HepG2 (cell line): ENCODE measurements at regions not wholly inside any gene's neighbourhood (a gene's known extent, or its start where the extent isn't known, plus 50 kb on each side); places are given as distances from the start of the nearest gene placed in this dataset.

Source experiments
- ATAC-seq: fragments of 200-7000 bp; cut with Tn5 transposase; 3 replicates; pipeline ENCODE4 v1.9.1; 2020; ENCODE audit warnings: mild to moderate bottlenecking, moderate library complexity
- BruUV-seq: library from RNA; stranded (reverse); fragments of 400-500 nt; replicated peaks from 2 replicates; lab custom pipeline; 2021; lab: Mats Ljungman, UMichigan
- CTCF ChIA-PET: fragments of 300-600 bp; formaldehyde crosslinking; extraction: SDS; loops from one replicate; lab custom pipeline; 2021; ENCODE audit warnings: low total read pairs, inconsistent platforms, low intra/inter-chr PET ratio; lab: Yijun Ruan, JAX
- POLR2A ChIA-PET: fragments of 350-600 bp; sonication (Branson Sonifier 250); formaldehyde crosslinking; loops from one replicate; lab custom pipeline; 2020; ENCODE audit warnings: antibody characterized with exemption, inconsistent platforms; lab: Yijun Ruan, JAX
- DNase-seq: peaks from one replicate; pipeline ENCODE4 v3.0.0-alpha.2; 2015; ENCODE audit warnings: low spot score
- FAIRE-seq: peaks from 3 replicates; lab custom pipeline; 2011; peaks lifted over from hg19 to GRCh38; lab: Jason Lieb, UNC
- H2AFZ ChIP-seq: one replicate; pipeline ENCODE4 v1.6.1; 2011; ENCODE audit warnings: low read length, inconsistent platforms
- H3K27ac ChIP-seq: fragments of 300-600 bp; 3 replicates; pipeline ENCODE4 v1.8.0; 2011; ENCODE audit warnings: mixed run types, mild to moderate bottlenecking, mixed read lengths, low read length, inconsistent platforms; ENCODE audit not compliant: insufficient read depth; ENCODE audit errors: extremely low read length
- H3K27me3 ChIP-seq, 2 experiments: fragments of 200-600 bp in 1 of 2; 2 replicates in 1 of 2; 3 replicates in 1 of 2; pipeline versions ENCODE4 v1.6.0 to v1.8.0; 2011; ENCODE audit warnings: low read length in 2 of 2, mild to moderate bottlenecking in 2 of 2, moderate library complexity in 2 of 2, inconsistent platforms in 1 of 2; ENCODE audit not compliant: insufficient read depth in 2 of 2, control insufficient read depth in 1 of 2
- H3K36me3 ChIP-seq, 2 experiments: fragments of 200-600 bp in 1 of 2; replicated peaks in 1 of 2; 2 replicates in 1 of 2; 3 replicates in 1 of 2; pipeline versions ENCODE4 v1.5.1 to v1.8.0; 2011; ENCODE audit warnings: low read length in 2 of 2, inconsistent platforms in 1 of 2; ENCODE audit not compliant: insufficient read depth in 2 of 2, control insufficient read depth in 1 of 2
- H3K4me1 ChIP-seq: 2 replicates; pipeline ENCODE4 v1.5.1; 2012; ENCODE audit warnings: low read length, inconsistent platforms; ENCODE audit not compliant: insufficient read depth
- H3K4me2 ChIP-seq: 2 replicates; pipeline ENCODE4 v1.6.0; 2011; ENCODE audit warnings: low read depth, low read length, inconsistent platforms
- H3K4me3 ChIP-seq, 3 experiments: fragments of 200-600 bp in 1 of 3; sonication (generic), shearing (Covaris generic) in 1 of 3; replicated peaks in 1 of 3; 2 replicates each; pipeline ENCODE4 v1.5.1; 2011 to 2016; ENCODE audit warnings: low read length in 3 of 3, inconsistent platforms in 2 of 3, low read depth in 2 of 3, mild to moderate bottlenecking in 2 of 3, control low read depth in 1 of 3, mixed read lengths in 1 of 3; ENCODE audit not compliant: insufficient read depth in 1 of 3
- H3K79me2 ChIP-seq: one replicate; pipeline ENCODE4 v1.6.1; 2011; ENCODE audit warnings: low read length, inconsistent platforms; ENCODE audit not compliant: insufficient read depth
- H3K9ac ChIP-seq: 2 replicates; pipeline ENCODE4 v1.6.0; 2011; ENCODE audit warnings: mild to moderate bottlenecking, low read depth, low read length, inconsistent platforms; ENCODE audit not compliant: insufficient read depth
- H3K9me3 ChIP-seq: 2 replicates; pipeline ENCODE4 v1.5.1; 2012; ENCODE audit warnings: mild to moderate bottlenecking, low read length
- H4K20me1 ChIP-seq: 2 replicates; pipeline ENCODE4 v1.6.0; 2011; ENCODE audit warnings: inconsistent platforms, mild to moderate bottlenecking, low read length, moderate library complexity; ENCODE audit not compliant: insufficient read depth
- ATAD3A ChIP-seq: sonication (generic); formaldehyde crosslinking; IDR thresholded peaks from 2 replicates; pipeline ENCODE4 v1.4.0; 2020; ENCODE audit warnings: missing genetic modification reagents
- ATF7 ChIP-seq, 2 experiments: fragments of 450-650 bp in 1 of 2; sonication (generic) in 1 of 2; formaldehyde crosslinking in 1 of 2; IDR thresholded peaks; 2 replicates each; pipeline versions ENCODE4 v1.4.0 to v1.6.1; 2016 to 2020; ENCODE audit warnings: antibody characterized with exemption in 1 of 2, mild to moderate bottlenecking in 1 of 2, missing genetic modification reagents in 1 of 2
- DR1 ChIP-seq: sonication (generic); formaldehyde crosslinking; IDR thresholded peaks from 2 replicates; pipeline ENCODE4 v1.8.0; 2021; ENCODE audit warnings: mild to moderate bottlenecking, missing genetic modification reagents, inconsistent platforms
- FOXM1 ChIP-seq: sonication (generic); formaldehyde crosslinking; IDR thresholded peaks from 2 replicates; pipeline ENCODE4 v1.5.0; 2020; ENCODE audit warnings: missing genetic modification reagents
- HIC2 ChIP-seq: sonication (generic); formaldehyde crosslinking; IDR thresholded peaks from 2 replicates; pipeline ENCODE4 v1.9.0; 2022; ENCODE audit warnings: low read depth, missing genetic modification reagents
- HMGXB4 ChIP-seq, 2 experiments: sonication (generic) in 1 of 2; formaldehyde crosslinking in 1 of 2; IDR thresholded peaks; 2 replicates each; pipeline versions ENCODE4 v1.4.0 to v1.6.1; 2018 to 2020; ENCODE audit warnings: missing genetic modification reagents in 2 of 2, borderline replicate concordance in 1 of 2, low read depth in 1 of 2, mild to moderate bottlenecking in 1 of 2, missing biosample characterization in 1 of 2
- HNF1A ChIP-seq, 2 experiments: sonication (generic) in 1 of 2; formaldehyde crosslinking in 1 of 2; IDR thresholded peaks; 2 replicates each; pipeline versions ENCODE4 v1.4.0 to v1.6.1; 2016 to 2020; ENCODE audit warnings: borderline replicate concordance in 1 of 2, low read depth in 1 of 2, mild to moderate bottlenecking in 1 of 2, missing genetic modification reagents in 1 of 2
- MEF2D ChIP-seq: sonication (generic); formaldehyde crosslinking; IDR thresholded peaks from 2 replicates; pipeline ENCODE4 v1.5.1; 2020; ENCODE audit warnings: mild to moderate bottlenecking, missing genetic modification reagents
- SAP130 ChIP-seq: IDR thresholded peaks from 2 replicates; pipeline ENCODE4 v1.6.1; 2016; ENCODE audit warnings: low read depth
- TBX3 ChIP-seq: fragments of 450-650 bp; IDR thresholded peaks from 2 replicates; pipeline ENCODE4 v1.6.1; 2017; ENCODE audit warnings: antibody characterized with exemption, mild to moderate bottlenecking, inconsistent platforms, borderline replicate concordance
- ZFX ChIP-seq: sonication (generic); formaldehyde crosslinking; IDR thresholded peaks from 2 replicates; pipeline ENCODE4 v1.4.0; 2020; ENCODE audit warnings: mild to moderate bottlenecking, low read depth, missing genetic modification reagents, moderate library complexity
- ZNF12 ChIP-seq: sonication (generic); formaldehyde crosslinking; IDR thresholded peaks from 2 replicates; pipeline ENCODE4 v1.5.0; 2020; ENCODE audit warnings: missing genetic modification reagents
- ZNF282 ChIP-seq: fragments of 450-650 bp; IDR thresholded peaks from 2 replicates; pipeline ENCODE4 v1.6.1; 2018; ENCODE audit not compliant: partially characterized antibody
- ZNF382 ChIP-seq: sonication (generic); formaldehyde crosslinking; IDR thresholded peaks from 2 replicates; pipeline ENCODE4 v1.5.0; 2020; ENCODE audit warnings: missing genetic modification reagents, mild to moderate bottlenecking, borderline replicate concordance
- ZNF782 ChIP-seq: sonication (generic); formaldehyde crosslinking; IDR thresholded peaks from 2 replicates; pipeline ENCODE4 v1.4.0; 2020; ENCODE audit warnings: missing genetic modification reagents, mild to moderate bottlenecking, borderline replicate concordance
- WGBS: methylation state at CpG from one replicate; pipeline ENCODE4 v1.1.6; 2017; ENCODE audit warnings: low lambda C conversion rate; 5-methylcytosine and 5-hydroxymethylcytosine counted together
- in situ Hi-C: cut with HindIII; loops from 2 replicates; pipeline ENCODE4 v1.10.0; 2017; ENCODE audit warnings: low pct_unique_long_range_greater_than_20kb; ENCODE audit not compliant: extremely low pct_ligation_motif_present
- intact Hi-C: fragments of 100-400 bp; cut with micrococcal nuclease; formaldehyde crosslinking; loops from one replicate; pipeline ENCODE4 v1.10.0; 2022; ENCODE audit not compliant: unreplicated experiment

GRCh38 chr2:107511970-107512789 is 314.5 kb upstream of the RGPD4 start:
- FAIRE-seq = no peak
- H3K4me2 ChIP-seq = no peak overlapping the region
- WGBS = 5% methylated on average over 6 of the region's 6 CpGs
- no peaks in the 10 kb centered on the region for H4K20me1 ChIP-seq
- CTCF ChIA-PET = no interaction called here
- in situ Hi-C loops = no loop called here
- TF ChIP-seq DR1 = no peak
- TF ChIP-seq ZNF782 = no peak
- TF ChIP-seq ZNF12 (CRISPR knock-in tag) = no peak
- TF ChIP-seq SAP130 (CRISPR knock-in tag) = no peak
- TF ChIP-seq HNF1A (IDR thresholded peaks at IDR 0.05; ENCODE audit: low read depth) = no peak
- TF ChIP-seq HNF1A (CRISPR knock-in tag; IDR thresholded peaks at IDR 0.05; ENCODE audit: borderline replicate concordance) = no peak
- TF ChIP-seq MEF2D (CRISPR knock-in tag) = no peak
- TF ChIP-seq ZNF382 (CRISPR knock-in tag) = no peak
- no peak for TF ChIP-seq FOXM1 (CRISPR knock-in tag)
- TF ChIP-seq ZFX (CRISPR knock-in tag) = no peak
- no peak for TF ChIP-seq ATF7 (IDR thresholded peaks at IDR 0.05)
- no peak for TF ChIP-seq ATF7 (CRISPR knock-in tag; IDR thresholded peaks at IDR 0.05)
- no peak for TF ChIP-seq TBX3
- no peak for TF ChIP-seq HIC2 (CRISPR knock-in tag)
- no peak for TF ChIP-seq HMGXB4 (CRISPR knock-in tag; IDR thresholded peaks at IDR 0.05; ENCODE audit: borderline replicate concordance in 1 of 2, low read depth in 1 of 2)
- TF ChIP-seq ZNF282 = no peak
- no peak for TF ChIP-seq ATAD3A (CRISPR knock-in tag)
- TF ChIP-seq, all 625 proteins: peak for 0
- H3K4me3 ChIP-seq = no peak overlapping the region
- no peak overlapping the region for H2AFZ ChIP-seq
- no peaks in the 10 kb centered on the region for H3K36me3 ChIP-seq
- intact Hi-C loops = no loop called here
- H3K27me3 ChIP-seq = no peaks in the 10 kb centered on the region
- peaks cover 27% of the 10 kb centered on the region; the same call in 1 of the 2 replicates for H3K9me3 ChIP-seq
- no peaks in the 10 kb centered on the region for H3K79me2 ChIP-seq
- no peak overlapping the region for H3K27ac ChIP-seq
- ATAC-seq = no peak
- H3K4me1 ChIP-seq = no peaks in the 10 kb centered on the region
- DNase-seq = no peak
- no TSS peak for BruUV-seq
- H3K9ac ChIP-seq = no peak overlapping the region
- POLR2A ChIA-PET = no interaction called here
